CD1c-positive myeloid dendritic cell (primary cell): ENCODE measurements at regions not wholly inside any gene's neighbourhood (a gene's known extent, or its start where the extent isn't known, plus 50 kb on each side); places are given as distances from the start of the nearest gene placed in this dataset.

Experiments
- DNase-seq: peaks from one replicate; pipeline ENCODE4 v3.0.0-alpha.2; 2016; ENCODE audit errors: extremely low spot score

DNA sequence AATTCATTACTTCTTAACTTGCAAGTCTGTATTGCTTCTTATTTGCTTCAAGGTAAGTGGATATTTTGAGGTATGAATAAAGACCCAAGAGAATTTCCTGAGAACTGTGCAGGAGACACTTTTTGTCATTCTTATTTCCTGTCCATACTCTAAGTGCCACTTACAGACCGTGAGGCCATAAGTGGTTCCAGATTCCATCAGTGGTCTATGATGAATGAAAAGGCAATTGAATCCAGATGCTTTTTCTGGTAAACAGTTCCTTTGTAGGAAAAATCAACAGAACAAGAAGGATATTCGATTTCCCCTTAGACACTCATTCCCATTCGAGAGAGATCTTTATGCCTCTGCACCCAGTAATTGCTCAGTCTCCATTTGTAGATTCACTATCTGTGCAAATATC is 58.3 kb upstream of the PDE10A start:
- no peak for DNase-seq

DNA sequence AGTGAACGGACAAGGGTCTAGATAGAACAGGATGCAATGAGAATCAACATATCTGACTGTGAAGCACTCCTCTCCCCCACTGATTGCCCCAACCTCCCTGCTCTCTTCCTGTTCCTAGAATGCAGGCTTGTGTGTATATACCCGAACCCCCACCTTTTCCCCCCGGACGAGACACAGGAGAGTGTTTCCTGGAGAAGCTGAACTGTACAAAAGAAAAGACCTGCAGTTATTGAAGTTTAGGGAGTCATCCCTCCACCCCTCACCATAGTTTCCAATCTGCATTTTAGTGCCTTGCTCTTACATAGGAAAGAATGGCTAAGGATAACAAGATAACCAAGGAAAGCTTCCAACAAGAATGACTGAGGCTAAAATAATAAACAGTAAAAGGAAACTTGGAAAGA is 55.5 kb upstream of the PDE10A start:
- no peak for DNase-seq

DNA sequence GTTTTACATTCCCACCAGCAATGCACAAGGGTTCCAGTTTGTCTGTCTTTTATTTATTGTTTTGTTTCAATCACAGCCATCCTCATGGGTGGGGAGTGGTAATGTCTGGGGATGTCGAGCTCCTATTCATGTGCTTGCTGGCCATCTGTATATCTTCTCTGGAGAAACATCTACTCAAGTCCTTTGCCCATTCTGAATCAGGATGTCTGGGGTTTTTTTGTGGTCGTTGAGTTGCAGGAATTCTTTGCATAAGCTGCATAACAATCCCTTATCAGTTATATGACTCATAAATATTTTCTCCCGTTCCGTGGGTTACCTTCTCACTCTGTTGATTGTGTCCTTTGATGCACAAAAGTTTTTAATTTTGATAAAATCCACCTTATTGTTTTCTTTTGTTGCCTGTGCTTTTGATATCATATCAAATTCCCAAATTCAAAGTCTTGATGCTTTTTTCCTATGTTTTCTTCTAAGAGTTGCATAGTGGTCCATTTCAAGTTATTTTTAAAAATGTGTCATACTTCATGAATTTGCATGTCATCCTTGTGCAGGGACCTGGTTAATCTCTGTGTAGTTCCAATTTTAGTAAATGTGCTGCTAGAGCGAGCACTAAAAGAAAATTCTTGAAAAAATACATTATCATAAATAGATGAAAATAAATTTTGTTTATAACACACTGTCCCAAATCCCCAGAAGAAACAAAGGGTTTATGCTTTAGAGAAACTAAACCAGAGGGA is 54.9 kb upstream of the PDE10A start:
- DNase-seq, result no peak

DNA sequence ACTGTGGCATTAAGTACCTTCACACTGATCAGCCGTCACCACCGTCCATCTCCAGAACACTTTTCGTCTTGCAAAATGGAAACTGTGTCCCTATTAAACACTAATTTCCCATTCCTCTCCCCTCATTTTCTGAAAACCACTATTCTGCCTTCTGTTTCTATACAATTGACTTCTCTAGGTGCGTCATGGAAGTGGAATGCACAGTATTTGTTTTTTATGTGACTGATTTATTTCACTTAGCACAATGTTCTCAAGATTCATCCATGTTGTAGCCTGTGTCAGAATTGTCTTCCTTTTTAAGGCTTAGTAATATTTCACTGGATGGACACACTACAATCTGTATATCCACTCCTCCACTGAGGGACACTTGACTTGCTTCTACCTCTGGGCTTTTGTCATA is 53.8 kb upstream of the PDE10A start:
- no peak for DNase-seq

DNA sequence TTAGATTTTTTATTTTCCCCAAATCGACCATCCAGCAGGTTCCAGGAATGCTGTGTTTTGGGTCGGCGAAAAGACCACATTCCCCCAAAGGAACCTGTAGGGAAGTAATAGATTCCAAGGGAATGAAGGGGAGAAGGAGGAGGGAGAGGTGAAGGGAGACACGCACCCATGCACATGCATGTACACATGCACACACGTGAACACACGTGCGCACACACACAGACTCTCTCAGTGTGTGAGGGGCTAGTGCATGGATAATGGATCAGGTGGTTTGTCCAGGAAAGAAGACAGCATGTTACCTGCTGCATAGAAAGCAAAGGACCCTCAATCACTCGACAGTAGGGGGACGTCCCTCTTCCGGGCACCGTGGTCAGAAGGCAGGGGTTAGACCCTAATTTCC is 52.4 kb upstream of the PDE10A start:
- DNase-seq, result no peak

DNA sequence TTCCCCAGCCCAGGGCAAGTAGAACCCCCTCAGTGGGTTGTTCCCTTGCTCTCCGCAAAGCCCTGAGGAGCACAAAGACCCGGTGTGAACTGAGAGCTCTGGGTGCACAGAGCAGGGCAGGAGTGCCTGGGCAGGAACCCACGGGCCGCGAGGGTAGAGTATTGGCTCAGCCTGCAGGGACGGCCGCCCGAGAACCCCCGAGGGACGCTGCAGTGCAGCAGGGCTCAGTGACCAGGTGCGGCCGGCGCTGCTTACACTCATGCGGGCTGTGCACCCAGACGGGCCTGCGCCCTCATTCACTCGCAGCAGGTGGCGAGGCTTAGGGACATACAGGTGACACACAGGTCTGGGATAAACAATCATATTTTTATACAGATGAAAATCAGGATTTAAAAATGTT is 51.9 kb upstream of the PDE10A start:
- no peak for DNase-seq

DNA sequence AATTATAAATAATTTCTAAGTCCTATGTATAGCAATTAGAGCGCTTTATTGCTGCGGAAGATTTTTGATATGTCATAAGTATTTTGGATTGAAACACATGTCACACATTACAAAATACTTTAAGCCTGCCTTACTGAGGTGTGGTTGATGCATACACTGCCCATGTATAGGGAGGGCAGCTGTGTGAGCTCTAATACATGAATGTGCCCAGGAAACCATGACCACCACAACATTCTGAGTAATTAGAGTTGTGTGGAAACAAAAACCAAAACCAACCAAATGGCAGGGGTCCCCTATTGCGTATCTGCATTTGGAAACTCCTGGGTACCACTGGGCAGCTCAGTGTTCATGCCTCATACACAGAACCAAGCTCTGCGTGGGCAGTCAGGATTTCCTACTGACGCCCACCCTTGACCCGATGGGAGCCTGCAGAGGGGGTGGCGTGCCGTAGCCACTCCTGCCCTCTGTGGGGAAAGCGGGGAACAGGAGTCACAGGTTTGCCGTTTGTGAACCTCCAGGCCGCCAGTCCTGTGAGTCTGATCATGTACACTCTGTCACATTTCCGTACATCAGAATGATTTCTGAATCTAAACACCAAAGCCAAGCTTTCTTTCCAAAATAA is 50.9 kb upstream of the PDE10A start:
- no peak for DNase-seq
